ENCODE measurements at regions not wholly inside any gene's neighbourhood (a gene's known extent, or its start where the extent isn't known, plus 50 kb on each side); places are given as distances from the start of the nearest gene placed in this dataset.

DNA sequence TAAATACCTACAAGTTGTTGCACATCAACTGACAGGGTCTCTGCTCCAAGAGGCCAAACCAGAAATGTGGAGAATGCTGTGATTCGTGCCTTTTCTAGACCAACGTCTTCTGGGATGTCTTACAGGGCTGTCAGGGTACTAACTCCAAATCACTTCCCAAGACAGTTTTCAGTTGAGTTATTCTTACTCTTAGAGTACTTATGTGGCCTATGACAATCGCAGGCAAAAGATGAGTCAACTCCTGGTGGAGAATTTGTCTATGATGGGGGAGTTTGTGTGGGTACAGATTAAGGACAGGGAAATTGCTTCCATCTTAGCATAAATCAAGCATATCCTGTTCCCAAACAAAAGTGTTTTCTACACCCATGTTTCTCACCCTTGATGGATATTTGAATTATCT lies 734.8 kb downstream of the TNS3 start:
- Histone ChIP-seq H3K36me3 (ENCODE audit: control insufficient read depth in 2 of 4, insufficient read depth in 4 of 4, low read length in 3 of 4) (no peaks in the 10 kb centered on the region), H3K9me3 (ENCODE audit: insufficient read depth in 2 of 2, low read depth in 1 of 2, low read length in 1 of 2) (no peaks in the 10 kb centered on the region), H3K23me2 (ENCODE audit: low read depth, low read length) (no peaks in the 10 kb centered on the region), H3K18ac (ENCODE audit: extremely low read depth, low read length) (no peak overlapping the region), H3K23ac (ENCODE audit: insufficient read length) (no peak overlapping the region), H2AK5ac (ENCODE audit: low read depth, low read length) (no peak overlapping the region), H3K4ac (replicated peaks; ENCODE audit: insufficient read length, low read depth, low read length) (no peak overlapping the region), H3K79me2 (ENCODE audit: control insufficient read depth in 1 of 2, insufficient read depth in 2 of 2, low read length in 2 of 2) (peaks cover 0 to 3% of the 10 kb centered on the region in 2 experiments; a peak in 1 of 4 replicates), H4K5ac (ENCODE audit: insufficient read length, low read depth, low read length) (no peak overlapping the region), H2BK15ac (ENCODE audit: low read length) (no peak overlapping the region), H3K4me2 (ENCODE audit: insufficient read depth in 1 of 2, low read depth in 2 of 2, low read length in 2 of 2) (no peak overlapping the region), H4K8ac (ENCODE audit: extremely low read depth, insufficient read depth, low read length) (no peak overlapping the region), H3K4me1 (replicated peaks in 1 of 4; ENCODE audit: control insufficient read depth in 3 of 4, insufficient read depth in 4 of 4, low read length in 3 of 4) (peaks cover 0 to 2% (median 0%) of the 10 kb centered on the region in 4 experiments; a peak in 1 of 7 replicates), H3K56ac (replicated peaks; ENCODE audit: insufficient read length, low read depth, low read length) (no peak overlapping the region), H3K9ac (replicated peaks in 1 of 4; ENCODE audit: extremely low read depth in 1 of 4, low read depth in 3 of 4, low read length in 3 of 4) (no peak overlapping the region), H2BK120ac (replicated peaks; ENCODE audit: low read depth, low read length) (no peak overlapping the region), H3K4me3 (ENCODE audit: extremely low read depth in 1 of 4, insufficient read depth in 2 of 4, low read depth in 3 of 4, low read length in 4 of 4) (no peak overlapping the region), H2AFZ (ENCODE audit: low read length) (no peak overlapping the region), H2BK5ac (ENCODE audit: low read depth, low read length) (no peak overlapping the region), H3K79me1 (ENCODE audit: low read depth, low read length) (no peaks in the 10 kb centered on the region), H4K20me1 (replicated peaks in 1 of 2; ENCODE audit: control insufficient read depth in 1 of 2, insufficient read depth in 2 of 2, low read length in 2 of 2) (no peaks in the 10 kb centered on the region), H2BK20ac (ENCODE audit: low read length) (no peak overlapping the region), H4K91ac (replicated peaks; ENCODE audit: insufficient read length, low read length) (no peak overlapping the region), H3K14ac (ENCODE audit: insufficient read length) (no peak overlapping the region), H3K27me3 (replicated peaks in 1 of 4; ENCODE audit: control insufficient read depth in 3 of 4, extremely low read depth in 1 of 4, insufficient read depth in 3 of 4, low read length in 3 of 4) (no peaks in the 10 kb centered on the region), H3K27ac (ENCODE audit: low read depth, low read length) (no peak overlapping the region), H2BK12ac (ENCODE audit: low read depth, low read length) (no peak overlapping the region)
- WGBS, 2 experiments (ENCODE audit: extremely low coverage in 1 of 2, insufficient coverage in 1 of 2, insufficient read length in 1 of 2, insufficient replicate concordance in 2 of 2, low coverage in 1 of 2, low lambda C conversion rate in 2 of 2, missing lambda C conversion rate in 1 of 2) = 97% methylated on average over 3 of the region's 3 CpGs; no CpG with 5 or more reads in 1 of the 2 experiments
- POLR2A ChIA-PET (ENCODE audit: partially characterized antibody) = no interaction called here
- CTCF ChIA-PET (ENCODE audit: partially characterized antibody) = no interaction called here
- FAIRE-seq = no peak
- DNase-seq (ENCODE audit: low read depth in 1 of 2, low spot score in 2 of 2) = no peak
- no peak for TF ChIP-seq SP2 (IDR thresholded peaks at IDR 0.05; ENCODE audit: low read length)
- TF ChIP-seq TAF7 (optimal IDR thresholded peaks at IDR 0.05; ENCODE audit: borderline replicate concordance, low read depth, low read length) = no peak
- TF ChIP-seq EP300 (IDR thresholded peaks at IDR 0.05; ENCODE audit: borderline replicate concordance in 1 of 2, low read depth in 2 of 2, low read length in 2 of 2) = no peak
- TF ChIP-seq JUN (IDR thresholded peaks at IDR 0.05; ENCODE audit: low read depth, low read length) = no peak
- TF ChIP-seq TBP (IDR thresholded peaks at IDR 0.05; ENCODE audit: low read depth, low read length) = no peak
- no peak for TF ChIP-seq CHD1 (IDR thresholded peaks at IDR 0.05; ENCODE audit: low read depth, low read length)
- TF ChIP-seq TEAD4 (IDR thresholded peaks at IDR 0.05; ENCODE audit: low read depth, low read length) = no peak
- no peak for TF ChIP-seq CTBP2 (IDR thresholded peaks at IDR 0.05; ENCODE audit: borderline replicate concordance, insufficient read depth, insufficient read length, low read length)
- no peak for TF ChIP-seq GABPA (IDR thresholded peaks at IDR 0.05; ENCODE audit: borderline replicate concordance, insufficient read depth, low read length)
- TF ChIP-seq SUZ12 (IDR thresholded peaks at IDR 0.05; ENCODE audit: low read length) = no peak
- no peak for TF ChIP-seq EZH2 (IDR thresholded peaks at IDR 0.05; ENCODE audit: low read depth, low read length, severe bottlenecking)
- no peak for TF ChIP-seq RNF2 (IDR thresholded peaks at IDR 0.05; ENCODE audit: borderline replicate concordance, low read depth, low read length, missing control alignments, poor library complexity, severe bottlenecking)
- TF ChIP-seq YY1 (IDR thresholded peaks at IDR 0.05; ENCODE audit: low read depth, low read length) = no peak

All from H1 (cell line).